GM12865 (cell line): ENCODE measurements at regions not wholly inside any gene's neighbourhood (a gene's known extent, or its start where the extent isn't known, plus 50 kb on each side); places are given as distances from the start of the nearest gene placed in this dataset.
"Not testable (repeated sequence)": the region's sequence is repeated elsewhere in the genome, so short reads cannot be mapped to it uniquely, and the experiment has no call there.

ENCODE experiments used
- DNase-seq: peaks from one replicate; pipeline ENCODE4 v3.0.0; 2010; ENCODE audit warnings: low read depth
- H3K4me3 ChIP-seq: 2 replicates; pipeline ENCODE4 v1.5.1; 2011; ENCODE audit warnings: mild to moderate bottlenecking, low read depth, low read length, control low read depth
- TF ChIP-seq, protein P1 (sequence below): IDR thresholded peaks from 2 replicates; pipeline ENCODE4 v1.5.1; 2011; ENCODE audit warnings: low read length, control low read depth, low read depth, inconsistent platforms; ENCODE audit not compliant: insufficient read depth; ENCODE audit errors: missing control alignments

DNA sequence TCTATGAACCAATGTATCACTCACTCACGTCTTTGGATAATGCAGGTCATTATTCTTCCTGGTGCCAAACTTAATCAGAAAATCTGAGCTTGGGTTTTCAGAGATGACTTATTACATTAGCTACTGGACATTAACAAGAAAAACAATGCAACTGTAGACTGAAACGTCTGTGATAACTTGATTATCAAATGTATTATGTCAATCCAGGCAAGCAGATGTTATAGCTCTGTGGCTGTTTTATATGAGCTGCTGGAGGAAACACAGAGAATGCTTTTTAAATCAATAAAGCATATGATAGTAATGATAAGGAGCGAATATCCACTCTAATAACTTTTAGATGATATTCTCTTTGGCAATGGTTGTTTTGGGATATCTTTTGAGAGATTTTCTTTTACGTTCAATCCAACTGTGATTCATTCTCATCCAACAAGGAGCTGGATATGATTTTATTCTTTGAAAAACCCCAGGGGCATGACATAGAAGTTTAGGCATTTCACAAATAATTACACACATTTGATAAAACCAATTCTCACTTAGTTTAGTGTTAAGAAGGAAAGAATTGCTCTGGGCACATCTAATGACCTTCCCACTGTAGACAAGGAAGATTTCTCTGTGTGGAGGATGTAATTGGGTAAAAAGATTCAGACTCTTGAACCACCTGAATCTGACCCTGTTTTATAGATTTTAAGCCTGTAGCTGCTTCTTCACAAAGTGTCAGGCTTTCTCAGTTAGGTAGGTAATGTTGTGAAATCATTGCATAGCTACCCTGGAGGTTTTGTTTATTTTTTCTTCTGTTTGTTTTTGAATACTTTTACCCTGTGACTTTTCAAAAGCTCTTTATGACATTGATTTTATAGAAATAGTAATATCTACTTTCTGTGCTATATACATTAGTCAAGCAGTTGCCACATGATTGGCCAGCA, 1124.7 kb downstream of the DNAJB9 start:
- no peak overlapping the region for H3K4me3 ChIP-seq
- TF ChIP-seq, protein P1, sequence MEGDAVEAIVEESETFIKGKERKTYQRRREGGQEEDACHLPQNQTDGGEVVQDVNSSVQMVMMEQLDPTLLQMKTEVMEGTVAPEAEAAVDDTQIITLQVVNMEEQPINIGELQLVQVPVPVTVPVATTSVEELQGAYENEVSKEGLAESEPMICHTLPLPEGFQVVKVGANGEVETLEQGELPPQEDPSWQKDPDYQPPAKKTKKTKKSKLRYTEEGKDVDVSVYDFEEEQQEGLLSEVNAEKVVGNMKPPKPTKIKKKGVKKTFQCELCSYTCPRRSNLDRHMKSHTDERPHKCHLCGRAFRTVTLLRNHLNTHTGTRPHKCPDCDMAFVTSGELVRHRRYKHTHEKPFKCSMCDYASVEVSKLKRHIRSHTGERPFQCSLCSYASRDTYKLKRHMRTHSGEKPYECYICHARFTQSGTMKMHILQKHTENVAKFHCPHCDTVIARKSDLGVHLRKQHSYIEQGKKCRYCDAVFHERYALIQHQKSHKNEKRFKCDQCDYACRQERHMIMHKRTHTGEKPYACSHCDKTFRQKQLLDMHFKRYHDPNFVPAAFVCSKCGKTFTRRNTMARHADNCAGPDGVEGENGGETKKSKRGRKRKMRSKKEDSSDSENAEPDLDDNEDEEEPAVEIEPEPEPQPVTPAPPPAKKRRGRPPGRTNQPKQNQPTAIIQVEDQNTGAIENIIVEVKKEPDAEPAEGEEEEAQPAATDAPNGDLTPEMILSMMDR, result no peak
- DNase-seq, result no peak

- H3K4me3 ChIP-seq, result no peak overlapping the region
- no peak for DNase-seq
- TF ChIP-seq, protein P1, result no peak
Observed at GRCh38 chr7:109695419-109695818, 1125.7 kb downstream of the DNAJB9 start.

DNA sequence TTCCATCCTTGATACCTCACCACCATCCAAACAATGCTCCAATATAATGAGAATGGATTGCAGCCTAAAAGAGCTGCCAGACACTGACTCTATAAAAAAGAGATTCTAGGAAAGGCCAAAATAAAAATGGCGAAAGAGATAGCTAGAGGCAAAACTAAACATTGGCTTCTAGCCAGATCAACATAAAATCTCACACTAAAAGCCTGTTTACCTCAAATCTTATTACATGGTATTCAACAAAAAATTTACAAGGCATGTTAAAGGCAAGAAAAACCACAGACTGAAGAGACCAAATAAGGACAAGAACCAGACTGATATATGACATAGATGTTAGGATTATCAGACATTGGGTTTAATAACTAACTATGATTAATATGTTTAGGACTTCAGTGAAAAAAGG, 1127.0 kb downstream of the DNAJB9 start:
- no peak overlapping the region for H3K4me3 ChIP-seq
- DNase-seq, result no peak
- TF ChIP-seq, protein P1, result no peak

DNA sequence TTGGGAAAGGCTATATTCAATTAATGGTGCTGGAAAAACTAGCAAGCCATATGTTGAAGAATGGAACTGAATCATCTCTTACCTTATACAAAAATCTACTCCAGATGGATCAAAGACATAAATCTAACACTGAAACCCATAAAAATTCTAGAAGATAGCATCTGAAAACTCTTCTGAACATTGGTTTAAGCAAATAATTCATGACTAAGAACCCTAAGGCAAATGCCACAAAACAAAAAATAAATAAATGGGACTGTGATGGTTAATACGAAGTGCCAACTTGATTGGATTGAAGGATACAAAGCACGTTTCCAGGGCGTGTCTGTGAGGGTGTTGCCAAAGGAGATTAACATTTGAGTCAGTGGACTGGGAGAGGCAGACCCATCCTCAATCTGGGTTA, 1130.0 kb downstream of the DNAJB9 start:
- no peak for DNase-seq
- TF ChIP-seq, protein P1, result no peak
- no peak overlapping the region for H3K4me3 ChIP-seq

DNA sequence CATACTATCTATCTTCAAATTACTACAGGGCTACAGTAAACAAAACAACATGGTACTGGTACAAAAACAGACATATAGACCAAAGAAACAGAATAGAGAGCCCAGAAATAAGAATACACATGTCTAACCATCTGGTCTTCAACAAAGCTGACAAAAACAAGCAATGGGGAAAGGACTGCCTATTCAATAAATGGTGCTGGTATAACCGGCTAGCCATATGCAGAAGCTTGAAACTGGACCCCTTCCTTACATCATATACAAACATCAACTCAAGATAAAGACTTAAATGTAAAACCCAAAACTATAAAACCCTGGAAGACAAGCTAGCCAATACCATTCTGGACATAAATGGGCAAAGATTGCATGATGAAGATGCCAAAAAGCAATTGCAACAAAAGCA, 1143.7 kb downstream of the DNAJB9 start:
- TF ChIP-seq, protein P1, result no peak
- H3K4me3 ChIP-seq, result no peak overlapping the region
- DNase-seq, result no peak

DNA sequence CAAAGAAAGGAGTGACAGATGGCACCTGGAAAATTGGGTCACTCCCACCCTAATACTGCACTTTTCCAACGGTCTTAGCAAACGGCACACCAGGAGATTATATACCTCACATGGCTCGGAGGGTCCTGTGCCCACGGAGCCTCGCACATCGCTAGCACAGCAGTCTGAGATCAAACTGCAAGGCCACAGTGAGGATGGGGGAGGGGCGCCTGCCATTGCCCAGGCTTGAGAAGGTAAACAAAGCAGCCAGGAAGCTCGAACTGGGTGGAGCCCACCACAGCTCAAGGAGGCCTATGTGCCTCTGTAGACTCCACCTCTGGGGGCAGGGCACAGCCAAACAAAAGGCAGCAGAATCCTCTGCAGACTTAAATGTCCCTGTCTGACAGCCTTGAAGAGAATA, 1149.7 kb downstream of the DNAJB9 start:
- not testable (repeated sequence) for H3K4me3 ChIP-seq
- DNase-seq, result peak; percentile 1

DNA sequence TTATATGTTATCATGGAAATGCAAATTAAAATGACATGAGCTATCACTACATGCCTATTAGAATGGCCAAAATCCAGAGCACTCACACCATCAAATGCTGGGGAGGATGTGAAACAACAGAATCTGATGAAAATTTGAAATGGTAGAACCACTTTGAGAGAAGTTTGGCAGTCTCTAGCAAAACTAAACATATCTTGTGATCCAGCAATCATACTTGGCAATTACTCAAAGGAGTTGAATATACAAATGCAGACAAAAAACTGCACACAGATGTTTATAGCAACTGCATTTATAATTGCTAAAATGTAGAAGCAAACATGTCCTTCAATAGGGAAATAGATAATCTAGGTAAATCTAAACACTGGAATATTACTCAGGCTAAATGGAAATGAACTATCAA, 1164.9 kb downstream of the DNAJB9 start:
- TF ChIP-seq, protein P1, result no peak
- DNase-seq, result no peak
- H3K4me3 ChIP-seq, result no peak overlapping the region
